WERI-Rb-1 (cell line): ENCODE measurements at regions not wholly inside any gene's neighbourhood (a gene's known extent, or its start where the extent isn't known, plus 50 kb on each side); places are given as distances from the start of the nearest gene placed in this dataset.

Source experiments
- DNase-seq: peaks from one replicate; pipeline ENCODE4 v3.0.0-alpha.2; 2020
- H3K27ac ChIP-seq: fragments of 250-450 bp; sonication (Bioruptor Pico); 2 replicates; pipeline ENCODE4 v1.5.1; 2020; ENCODE audit warnings: mild to moderate bottlenecking, moderate library complexity
- H3K27me3 ChIP-seq: fragments of 250-450 bp; sonication (Bioruptor Pico); 2 replicates; pipeline ENCODE4 v1.5.1; 2021; ENCODE audit warnings: mild to moderate bottlenecking, low read depth, moderate library complexity; ENCODE audit not compliant: insufficient read depth, severe bottlenecking
- H3K36me3 ChIP-seq: fragments of 250-450 bp; sonication (Bioruptor Pico); 2 replicates; pipeline ENCODE4 v1.5.1; 2020; ENCODE audit warnings: mild to moderate bottlenecking, moderate library complexity
- H3K4me3 ChIP-seq: 2 replicates; pipeline ENCODE4 v1.5.1; 2011; ENCODE audit warnings: low read depth, mild to moderate bottlenecking, control low read depth, low read length
- H3K9me3 ChIP-seq: fragments of 250-450 bp; sonication (Bioruptor Pico); 2 replicates; pipeline ENCODE4 v1.5.1; 2021; ENCODE audit warnings: mild to moderate bottlenecking, moderate library complexity; ENCODE audit not compliant: severe bottlenecking
- TF ChIP-seq, protein P1 (sequence below): IDR thresholded peaks from 2 replicates; pipeline ENCODE4 v1.5.1; 2011; ENCODE audit warnings: low read depth, mild to moderate bottlenecking, control low read depth, inconsistent platforms, low read length

DNA sequence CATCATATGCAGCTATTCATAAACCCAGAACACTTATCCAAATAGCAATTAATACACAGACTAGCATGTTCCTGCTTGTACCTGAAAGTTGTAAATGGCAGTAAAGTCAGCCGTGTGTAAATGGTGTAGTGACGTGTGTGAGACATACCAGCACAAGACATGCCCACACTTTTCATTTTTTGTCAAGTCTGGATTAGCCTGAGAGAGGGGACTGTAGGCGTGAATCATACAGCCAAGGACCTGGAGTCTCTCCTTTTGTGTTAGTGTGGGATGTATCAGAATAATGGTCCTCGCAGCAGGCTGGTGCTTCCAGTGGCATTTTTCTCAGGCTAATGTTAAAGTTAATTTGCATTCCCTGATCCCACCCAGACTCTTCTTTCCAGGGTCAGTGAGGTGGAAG lies 116.8 kb upstream of the BMAL1 start:
- Histone ChIP-seq H3K27ac (no peak overlapping the region), H3K36me3 (no peaks in the 10 kb centered on the region), H3K27me3 (peaks cover 17% of the 10 kb centered on the region), H3K9me3 (peaks cover 3% of the 10 kb centered on the region), H3K4me3 (no peak overlapping the region)
- TF ChIP-seq, protein P1, sequence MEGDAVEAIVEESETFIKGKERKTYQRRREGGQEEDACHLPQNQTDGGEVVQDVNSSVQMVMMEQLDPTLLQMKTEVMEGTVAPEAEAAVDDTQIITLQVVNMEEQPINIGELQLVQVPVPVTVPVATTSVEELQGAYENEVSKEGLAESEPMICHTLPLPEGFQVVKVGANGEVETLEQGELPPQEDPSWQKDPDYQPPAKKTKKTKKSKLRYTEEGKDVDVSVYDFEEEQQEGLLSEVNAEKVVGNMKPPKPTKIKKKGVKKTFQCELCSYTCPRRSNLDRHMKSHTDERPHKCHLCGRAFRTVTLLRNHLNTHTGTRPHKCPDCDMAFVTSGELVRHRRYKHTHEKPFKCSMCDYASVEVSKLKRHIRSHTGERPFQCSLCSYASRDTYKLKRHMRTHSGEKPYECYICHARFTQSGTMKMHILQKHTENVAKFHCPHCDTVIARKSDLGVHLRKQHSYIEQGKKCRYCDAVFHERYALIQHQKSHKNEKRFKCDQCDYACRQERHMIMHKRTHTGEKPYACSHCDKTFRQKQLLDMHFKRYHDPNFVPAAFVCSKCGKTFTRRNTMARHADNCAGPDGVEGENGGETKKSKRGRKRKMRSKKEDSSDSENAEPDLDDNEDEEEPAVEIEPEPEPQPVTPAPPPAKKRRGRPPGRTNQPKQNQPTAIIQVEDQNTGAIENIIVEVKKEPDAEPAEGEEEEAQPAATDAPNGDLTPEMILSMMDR, result no peak
- DNase-seq, result no peak

DNA sequence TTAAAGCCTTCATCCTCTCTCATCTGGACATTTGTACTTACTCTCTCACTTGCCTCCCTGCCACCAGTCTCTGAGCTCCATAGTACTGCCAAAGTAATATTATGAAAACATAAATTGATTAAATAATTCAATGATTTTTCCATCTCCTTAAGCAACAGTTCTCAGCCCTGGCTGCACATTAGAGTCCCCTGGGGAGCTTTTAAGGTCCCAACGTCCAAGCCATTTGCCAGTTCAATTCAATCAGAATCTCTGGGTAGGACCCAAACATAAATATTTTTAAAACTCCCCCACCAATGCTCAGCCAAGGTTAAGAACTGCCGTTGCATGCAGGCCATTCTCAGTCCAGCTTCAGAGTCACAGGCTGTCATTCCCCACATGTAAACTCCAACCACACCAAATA lies 114.4 kb upstream of the BMAL1 start:
- TF ChIP-seq, protein P1, result no peak
- peaks cover 12% of the 10 kb centered on the region for H3K27me3 ChIP-seq
- no peak overlapping the region for H3K4me3 ChIP-seq
- H3K36me3 ChIP-seq, result no peaks in the 10 kb centered on the region
- H3K27ac ChIP-seq, result no peak overlapping the region
- DNase-seq, result no peak
- no peaks in the 10 kb centered on the region for H3K9me3 ChIP-seq

DNA sequence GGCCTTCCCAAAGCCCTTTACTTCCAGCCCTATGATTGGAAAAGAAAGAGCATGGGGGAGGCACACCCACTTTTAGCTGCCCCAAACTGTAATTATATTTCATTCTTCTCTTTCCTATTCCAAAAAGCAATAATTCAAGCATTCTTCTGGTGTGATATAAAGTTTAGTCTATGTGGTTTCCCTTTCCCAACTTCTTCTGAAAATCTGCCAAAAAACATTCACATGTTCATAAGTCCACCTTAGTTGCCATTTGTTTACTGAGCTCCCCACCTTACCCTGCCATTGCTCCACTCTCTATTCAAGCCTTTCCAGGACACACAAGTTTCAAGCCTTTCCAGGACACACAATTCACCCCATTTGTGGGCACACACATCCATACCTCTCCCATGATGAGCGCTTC lies 111.6 kb upstream of the BMAL1 start:
- no peak for DNase-seq
- H3K36me3 ChIP-seq, result no peaks in the 10 kb centered on the region
- no peak overlapping the region for H3K4me3 ChIP-seq
- TF ChIP-seq, protein P1, result no peak
- no peaks in the 10 kb centered on the region for H3K9me3 ChIP-seq
- no peak overlapping the region for H3K27ac ChIP-seq
- H3K27me3 ChIP-seq, result peaks cover 3% of the 10 kb centered on the region

GRCh38 chr11:13168271-13168670 lies 109.3 kb upstream of the BMAL1 start:
- Histone ChIP-seq H3K36me3 (no peaks in the 10 kb centered on the region), H3K27ac (no peak overlapping the region), H3K4me3 (no peak overlapping the region), H3K27me3 (no peaks in the 10 kb centered on the region), H3K9me3 (no peaks in the 10 kb centered on the region)
- no peak for DNase-seq
- TF ChIP-seq, protein P1, result no peak

DNA sequence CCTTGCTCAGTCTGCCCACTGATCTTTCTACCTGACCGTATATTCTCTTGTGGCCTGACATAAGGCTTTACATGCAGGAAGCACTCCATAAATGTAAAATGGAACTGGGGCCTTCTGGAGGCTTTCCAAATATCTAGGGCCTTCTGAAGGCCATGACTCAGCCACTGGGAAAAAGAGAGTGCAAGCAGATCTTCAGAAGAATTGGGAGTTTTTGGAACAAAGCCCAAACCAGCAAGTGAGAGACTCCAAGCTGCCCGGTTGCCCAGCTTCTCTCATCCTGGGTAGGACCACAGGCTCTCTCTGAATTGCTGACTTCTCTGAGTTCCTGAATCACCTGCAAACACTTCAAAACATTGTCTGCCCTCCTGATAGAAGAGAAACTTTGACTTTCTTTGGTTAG lies 107.9 kb upstream of the BMAL1 start:
- Histone ChIP-seq H3K36me3 (no peaks in the 10 kb centered on the region), H3K27ac (no peak overlapping the region), H3K9me3 (no peaks in the 10 kb centered on the region), H3K27me3 (no peaks in the 10 kb centered on the region), H3K4me3 (no peak overlapping the region)
- DNase-seq, result no peak
- TF ChIP-seq, protein P1, result no peak

DNA sequence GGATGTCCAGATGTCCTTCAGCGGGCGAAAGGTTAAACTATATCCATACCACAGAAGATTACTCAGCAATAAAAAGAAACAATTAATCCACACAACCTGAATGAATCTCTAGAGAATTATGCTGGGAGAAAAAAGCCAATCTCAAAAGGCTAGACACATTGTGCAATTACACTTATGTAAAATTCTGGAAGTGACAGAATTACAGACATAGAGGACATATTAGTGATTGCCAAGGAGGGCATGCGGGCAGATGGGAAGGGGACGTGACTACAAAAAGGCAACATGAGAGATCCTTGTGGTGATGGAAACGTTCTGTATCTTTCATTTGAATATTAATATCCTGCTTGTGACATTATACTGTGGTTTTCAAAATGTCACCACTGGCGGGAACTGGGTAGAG lies 103.5 kb upstream of the BMAL1 start:
- DNase-seq, result no peak
- Histone ChIP-seq H3K27ac (no peak overlapping the region), H3K36me3 (no peaks in the 10 kb centered on the region), H3K9me3 (no peaks in the 10 kb centered on the region), H3K27me3 (no peaks in the 10 kb centered on the region), H3K4me3 (no peak overlapping the region)
- TF ChIP-seq, protein P1, result no peak
